Sigmoid colon (tissue), 6 donors: ENCODE measurements at regions not wholly inside any gene's neighbourhood (a gene's known extent, or its start where the extent isn't known, plus 50 kb on each side); places are given as distances from the start of the nearest gene placed in this dataset.
"Not testable (repeated sequence)": the region's sequence is repeated elsewhere in the genome, so short reads cannot be mapped to it uniquely, and the experiment has no call there.

Experiments used
- DNase-seq: peaks from one replicate; pipeline ENCODE4 v3.0.0-alpha.2; 2019
- H3K27ac ChIP-seq, 4 donors: fragments of 200-600 bp; sonication (generic); one replicate each; pipeline ENCODE4 v1.5.1; 2016 to 2019; ENCODE audit warnings: mild to moderate bottlenecking in 1 of 4
- H3K27me3 ChIP-seq, 3 donors: fragments of 200-600 bp; sonication (generic); one replicate each; pipeline ENCODE4 v1.5.1; 2019; ENCODE audit warnings: mild to moderate bottlenecking in 1 of 3
- H3K36me3 ChIP-seq, 4 donors: fragments of 200-600 bp; sonication (generic); one replicate each; pipeline ENCODE4 v1.5.1; 2016 to 2019
- H3K4me1 ChIP-seq, 4 donors: fragments of 200-600 bp; sonication (generic); one replicate each; pipeline ENCODE4 v1.5.1; 2017 to 2019
- H3K4me3 ChIP-seq, 4 donors: fragments of 200-600 bp; sonication (generic); one replicate each; pipeline ENCODE4 v1.5.1; 2017 to 2019; ENCODE audit warnings: mild to moderate bottlenecking in 2 of 4, moderate library complexity in 1 of 4
- H3K9me3 ChIP-seq, 4 donors: fragments of 200-600 bp in 3 of 4; sonication (generic) in 3 of 4; one replicate each; pipeline versions ENCODE4 v1.5.1 to v1.6.1; 2013 to 2019
- EP300 ChIP-seq, 4 donors: sonication (generic); formaldehyde crosslinking; IDR thresholded peaks; one replicate each; pipeline ENCODE4 v1.6.1; 2017; ENCODE audit warnings: antibody characterized with exemption in 4 of 4
- POLR2A ChIP-seq, 2 donors: fragments of 450-650 bp; IDR thresholded peaks; one replicate each; pipeline ENCODE4 v1.6.1; 2016; ENCODE audit warnings: antibody characterized with exemption in 2 of 2, mild to moderate bottlenecking in 2 of 2, moderate library complexity in 2 of 2
- POLR2AphosphoS5 ChIP-seq, 4 donors: sonication (generic); formaldehyde crosslinking; IDR thresholded peaks; one replicate each; pipeline ENCODE4 v1.6.1; 2017; ENCODE audit warnings: antibody characterized with exemption in 4 of 4
- WGBS, 2 donors: extraction: QIAGEN DNeasy Blood & Tissue Kit; methylation state at CpG; one replicate each; pipeline ENCODE4 v1.1.7; 2013; 5-methylcytosine and 5-hydroxymethylcytosine counted together
- intact Hi-C: fragments of 100-400 bp; cut with DNase I; formaldehyde crosslinking; loops from one replicate; pipeline ENCODE4 v1.15.1; 2023
- TF ChIP-seq, protein P1 (sequence below), 4 experiments: fragments of 450-650 bp in 3 of 4; fragments of 200-600 bp in 1 of 4; IDR thresholded peaks; one replicate each; pipeline ENCODE4 v1.5.1; 2016 to 2019; ENCODE audit warnings: antibody characterized with exemption in 4 of 4, mild to moderate bottlenecking in 3 of 4, moderate library complexity in 2 of 4
- donor health status: healthy with polysubstance abuse.
- donor health status: healthy.

DNA sequence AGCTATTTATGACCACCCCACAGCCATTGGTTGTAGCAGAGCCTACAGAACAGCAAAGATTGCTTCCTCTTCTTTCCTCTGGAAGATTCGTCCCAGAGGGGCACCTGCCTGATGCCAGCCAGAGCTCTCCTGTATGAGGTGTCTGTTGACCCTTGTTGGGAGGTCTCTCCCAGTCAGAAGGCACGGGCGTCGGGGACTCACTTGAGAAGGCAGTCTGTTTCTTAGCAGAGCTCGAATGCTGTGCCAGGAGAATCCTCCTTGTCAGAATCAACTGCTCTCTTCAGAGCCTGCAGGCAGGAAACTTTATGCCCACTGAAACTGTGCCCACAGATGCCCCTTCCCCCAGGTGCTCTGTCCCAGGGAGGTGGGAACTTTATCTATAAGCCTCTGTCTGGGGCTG, 479.5 kb upstream of the IZUMO3 start:
- intact Hi-C loops: no loop called here
- Histone ChIP-seq H3K27ac (no peak overlapping the region), H3K9me3 (peaks cover 0 to 3% (median 0%) of the 10 kb centered on the region in 4 donors), H3K4me3 (no peak overlapping the region), H3K36me3 (no peaks in the 10 kb centered on the region), H3K4me1 (no peaks in the 10 kb centered on the region), H3K27me3 (no peaks in the 10 kb centered on the region)
- no peak for TF ChIP-seq POLR2A (IDR thresholded peaks at IDR 0.05)
- no peak for TF ChIP-seq EP300 (IDR thresholded peaks at IDR 0.05)
- no peak for TF ChIP-seq POLR2AphosphoS5 (IDR thresholded peaks at IDR 0.05)
- TF ChIP-seq, protein P1, sequence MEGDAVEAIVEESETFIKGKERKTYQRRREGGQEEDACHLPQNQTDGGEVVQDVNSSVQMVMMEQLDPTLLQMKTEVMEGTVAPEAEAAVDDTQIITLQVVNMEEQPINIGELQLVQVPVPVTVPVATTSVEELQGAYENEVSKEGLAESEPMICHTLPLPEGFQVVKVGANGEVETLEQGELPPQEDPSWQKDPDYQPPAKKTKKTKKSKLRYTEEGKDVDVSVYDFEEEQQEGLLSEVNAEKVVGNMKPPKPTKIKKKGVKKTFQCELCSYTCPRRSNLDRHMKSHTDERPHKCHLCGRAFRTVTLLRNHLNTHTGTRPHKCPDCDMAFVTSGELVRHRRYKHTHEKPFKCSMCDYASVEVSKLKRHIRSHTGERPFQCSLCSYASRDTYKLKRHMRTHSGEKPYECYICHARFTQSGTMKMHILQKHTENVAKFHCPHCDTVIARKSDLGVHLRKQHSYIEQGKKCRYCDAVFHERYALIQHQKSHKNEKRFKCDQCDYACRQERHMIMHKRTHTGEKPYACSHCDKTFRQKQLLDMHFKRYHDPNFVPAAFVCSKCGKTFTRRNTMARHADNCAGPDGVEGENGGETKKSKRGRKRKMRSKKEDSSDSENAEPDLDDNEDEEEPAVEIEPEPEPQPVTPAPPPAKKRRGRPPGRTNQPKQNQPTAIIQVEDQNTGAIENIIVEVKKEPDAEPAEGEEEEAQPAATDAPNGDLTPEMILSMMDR (IDR thresholded peaks at IDR 0.05): no peak
- WGBS, 2 donors: 77 to 86% methylated on average over 5 of the region's 5 CpGs
- DNase-seq: no peak

DNA sequence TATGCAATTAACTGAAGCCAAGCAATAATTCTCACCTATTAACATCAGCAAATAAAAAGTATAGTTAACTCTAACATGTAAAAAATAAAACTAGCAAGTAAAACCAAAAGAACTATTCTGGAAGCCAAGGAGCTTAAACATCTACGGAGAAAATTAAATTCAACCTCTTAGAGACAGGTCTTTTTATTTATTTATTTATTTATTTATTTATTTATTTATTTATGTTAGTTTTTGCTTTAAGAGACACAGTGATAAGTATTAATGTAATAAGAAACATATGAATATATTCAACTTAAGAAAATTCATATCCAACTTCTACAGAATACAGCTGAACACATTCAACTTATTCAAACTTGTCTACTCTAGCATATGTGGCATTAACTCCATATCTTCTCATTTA, 472.1 kb upstream of the IZUMO3 start:
- Histone ChIP-seq H3K27me3 (no peaks in the 10 kb centered on the region), H3K4me1 (no peaks in the 10 kb centered on the region), H3K9me3 (no peaks in the 10 kb centered on the region), H3K27ac (no peak overlapping the region), H3K4me3 (no peak overlapping the region), H3K36me3 (no peaks in the 10 kb centered on the region)
- no peak for DNase-seq
- intact Hi-C loops: no loop called here
- no peak for TF ChIP-seq POLR2AphosphoS5 (IDR thresholded peaks at IDR 0.05)
- 53 to 92% methylated on average over 1 of the region's 1 CpG for whole genome bisulfite sequencing, 2 donors

DNA sequence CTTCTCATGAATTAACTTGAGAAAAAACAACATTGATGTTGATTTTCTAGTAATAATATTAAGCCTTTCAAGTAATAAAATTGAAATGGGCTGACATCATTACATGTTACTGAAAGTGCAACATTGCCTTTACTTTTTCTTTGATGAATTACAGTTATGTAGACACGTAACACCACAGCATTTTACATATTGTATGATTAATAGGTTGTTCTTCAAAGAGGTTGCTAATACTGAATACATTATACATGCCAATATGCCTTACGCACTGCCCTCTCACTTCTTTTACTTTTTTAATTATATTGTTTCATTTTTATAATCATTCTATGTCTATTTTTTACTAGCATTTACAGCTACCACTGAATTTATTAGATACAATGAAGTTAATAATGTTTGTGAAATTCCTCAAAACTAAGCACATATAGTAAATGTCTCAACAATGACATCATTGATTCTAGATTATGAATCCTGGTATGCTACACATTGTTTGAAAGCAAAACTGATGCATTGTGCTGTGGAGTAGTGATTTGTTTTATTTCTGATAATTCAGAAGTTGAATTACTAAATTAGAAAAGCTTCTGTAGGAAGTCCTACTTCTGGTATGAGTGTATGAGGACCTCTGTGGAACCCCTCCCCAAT, 464.4 kb upstream of the IZUMO3 start:
- Histone ChIP-seq H3K36me3 (no peaks in the 10 kb centered on the region), H3K4me3 (no peak overlapping the region), H3K4me1 (no peaks in the 10 kb centered on the region), H3K27me3 (no peaks in the 10 kb centered on the region), H3K27ac (no peak overlapping the region), H3K9me3 (no peaks in the 10 kb centered on the region)
- no peak for DNase-seq
- intact Hi-C loops: no loop called here
- WGBS, 2 donors: 78 to 83% methylated on average over 2 of the region's 2 CpGs
- TF ChIP-seq POLR2AphosphoS5 (IDR thresholded peaks at IDR 0.05): no peak
- TF ChIP-seq EP300 (IDR thresholded peaks at IDR 0.05): no peak
- TF ChIP-seq, protein P1 (IDR thresholded peaks at IDR 0.05): no peak
- TF ChIP-seq POLR2A (IDR thresholded peaks at IDR 0.05): no peak

- no peak for DNase-seq
- 62% methylated on average over 10 of the region's 10 CpGs for WGBS, 2 donors
- TF ChIP-seq, protein P1 (IDR thresholded peaks at IDR 0.05): no peak
- no peak for TF ChIP-seq EP300 (IDR thresholded peaks at IDR 0.05)
- no peak for TF ChIP-seq POLR2A (IDR thresholded peaks at IDR 0.05)
- no peak for TF ChIP-seq POLR2AphosphoS5 (IDR thresholded peaks at IDR 0.05)
- no peak overlapping the region for H3K27ac ChIP-seq
- intact Hi-C loops: no loop called here
- no peaks in the 10 kb centered on the region for H3K36me3 ChIP-seq
- no peaks in the 10 kb centered on the region for H3K27me3 ChIP-seq
- no peak overlapping the region for H3K4me3 ChIP-seq
- no peaks in the 10 kb centered on the region for H3K4me1 ChIP-seq
- no peaks in the 10 kb centered on the region for H3K9me3 ChIP-seq
These were observed 458.0 kb upstream of the IZUMO3 start for GRCh38 chr9:25003686-25004085.

GRCh38 chr9:24986331-24986730, 440.6 kb upstream of the IZUMO3 start:
- Histone ChIP-seq H3K27me3 (no peaks in the 10 kb centered on the region), H3K27ac (no peak overlapping the region), H3K9me3 (no peaks in the 10 kb centered on the region), H3K4me3 (no peak overlapping the region), H3K4me1 (no peaks in the 10 kb centered on the region), H3K36me3 (no peaks in the 10 kb centered on the region)
- WGBS, 2 donors: 62 to 75% methylated on average over 3 of the region's 3 CpGs
- TF ChIP-seq, protein P1 (IDR thresholded peaks at IDR 0.05): no peak
- no peak for TF ChIP-seq POLR2A (IDR thresholded peaks at IDR 0.05)
- no peak for TF ChIP-seq POLR2AphosphoS5 (IDR thresholded peaks at IDR 0.05)
- TF ChIP-seq EP300 (IDR thresholded peaks at IDR 0.05): no peak
- intact Hi-C loops: no loop called here
- no peak for DNase-seq

GRCh38 chr9:24970780-24971179, 425.1 kb upstream of the IZUMO3 start:
- H3K27me3 ChIP-seq, H3K36me3 ChIP-seq, H3K9me3 ChIP-seq, DNase-seq, H3K4me3 ChIP-seq, H3K4me1 ChIP-seq, H3K27ac ChIP-seq, intact Hi-C loops: not testable (repeated sequence)
- 91 to 96% methylated on average over 8 of the region's 8 CpGs for WGBS, 2 donors
